Calu3 (cell line): ENCODE measurements at regions not wholly inside any gene's neighbourhood (a gene's known extent, or its start where the extent isn't known, plus 50 kb on each side); places are given as distances from the start of the nearest gene placed in this dataset.
A peak's percentile ranks its signal among the peaks of the same experiment; 100 is the strongest.
"Not testable (repeated sequence)": the region's sequence is repeated elsewhere in the genome, so short reads cannot be mapped to it uniquely, and the experiment has no call there.

ENCODE experiments used
- BruUV-seq: library from RNA; stranded (reverse); fragments of 400-500 nt; replicated peaks from 2 replicates; lab custom pipeline; 2021; lab: Mats Ljungman, UMichigan
- CTCF ChIA-PET: fragments of 300-600 bp; sonication (Branson Sonifier 250); formaldehyde crosslinking; loops from one replicate; lab custom pipeline; 2022; ENCODE audit warnings: antibody characterized with exemption; lab: Charles Lee
- DNase-seq: peaks from one replicate; pipeline ENCODE4 v3.0.0; 2022
- H3K27ac Mint-ChIP-seq: one replicate; pipeline ENCODE4 v1.8.0; 2022; ENCODE audit warnings: mixed read lengths; ENCODE audit not compliant: unreplicated experiment
- H3K27me3 Mint-ChIP-seq: one replicate; pipeline ENCODE4 v1.8.0; 2022; ENCODE audit warnings: mixed read lengths; ENCODE audit not compliant: unreplicated experiment
- H3K36me3 Mint-ChIP-seq: one replicate; pipeline ENCODE4 v1.8.0; 2022; ENCODE audit warnings: mild to moderate bottlenecking, moderate library complexity, mixed read lengths; ENCODE audit not compliant: insufficient read depth, unreplicated experiment
- H3K4me1 Mint-ChIP-seq: one replicate; pipeline ENCODE4 v1.8.0; 2022; ENCODE audit warnings: mild to moderate bottlenecking, low read depth, mixed read lengths; ENCODE audit not compliant: unreplicated experiment
- H3K4me3 Mint-ChIP-seq: one replicate; pipeline ENCODE4 v1.8.0; 2022; ENCODE audit warnings: mild to moderate bottlenecking, low read depth, moderate library complexity, mixed read lengths; ENCODE audit not compliant: unreplicated experiment
- H3K9me3 Mint-ChIP-seq: one replicate; pipeline ENCODE4 v1.8.0; 2022; ENCODE audit warnings: low read depth, mixed read lengths; ENCODE audit not compliant: unreplicated experiment
- CTCF ChIP-seq: fragments of 200-600 bp; IDR thresholded peaks from one replicate; pipeline ENCODE4 v1.8.0; 2022; ENCODE audit warnings: antibody characterized with exemption; ENCODE audit not compliant: unreplicated experiment
- intact Hi-C: fragments of 100-400 bp; cut with micrococcal nuclease; formaldehyde crosslinking; loops from one replicate; pipeline ENCODE4 v1.10.0; 2022; ENCODE audit not compliant: unreplicated experiment

GRCh38 chr5:115423541-115423940, 121.0 kb downstream of the FEM1C start:
- Mint-ChIP-seq H3K27me3 (no peaks in the 10 kb centered on the region), H3K4me3 (no peak overlapping the region), H3K27ac (peak overlapping the region; percentile 51), H3K36me3 (peaks cover 6% of the 10 kb centered on the region), H3K4me1 (peaks cover 44% of the 10 kb centered on the region), H3K9me3 (peaks cover 4% of the 10 kb centered on the region)
- CTCF ChIA-PET = interaction anchor here (0.6 to 1.1 kb wide), 3 partner anchors 43 to 151 kb away, joined by 3 to 5 read pairs (median 4); no protein-coding TSS in a partner anchor
- intact Hi-C loops = no loop called here
- peak; percentile 44 for DNase-seq
- TF ChIP-seq CTCF = no peak
- no TSS peak for BruUV-seq

- intact Hi-C loops = no loop called here
- CTCF ChIA-PET = interaction anchor here (0.6 to 1.1 kb wide), 4 partner anchors 43 to 151 kb away, joined by 3 to 5 read pairs (median 4); no protein-coding TSS in a partner anchor
- Mint-ChIP-seq H3K9me3 (peaks cover 4% of the 10 kb centered on the region), H3K4me3 (no peak overlapping the region), H3K27me3 (no peaks in the 10 kb centered on the region), H3K27ac (peak overlapping the region; percentile 51), H3K4me1 (peaks cover 48% of the 10 kb centered on the region), H3K36me3 (peaks cover 6% of the 10 kb centered on the region)
- no peak for TF ChIP-seq CTCF
- BruUV-seq = no TSS peak
- DNase-seq = no peak
Observed at GRCh38 chr5:115423051-115423450, 121.5 kb downstream of the FEM1C start.

- CTCF ChIA-PET = interaction anchor here (1.4 kb wide), 1 partner anchor 9 kb away, joined by 10 read pairs; no protein-coding TSS in a partner anchor
- DNase-seq, BruUV-seq, H3K4me3 Mint-ChIP-seq, H3K36me3 Mint-ChIP-seq, intact Hi-C loops, H3K27me3 Mint-ChIP-seq, H3K9me3 Mint-ChIP-seq: not testable (repeated sequence)
- H3K27ac Mint-ChIP-seq = peak overlapping the region; percentile 24
- peaks cover 69% of the 10 kb centered on the region for H3K4me1 Mint-ChIP-seq
Observed at GRCh38 chr5:115420812-115421211, 123.8 kb downstream of the FEM1C start.

GRCh38 chr5:115419846-115420585, 123.6 kb upstream of the CCDC112 start:
- peaks cover 77% of the 10 kb centered on the region for H3K4me1 Mint-ChIP-seq
- BruUV-seq = no TSS peak
- H3K36me3 Mint-ChIP-seq = peaks cover 14% of the 10 kb centered on the region
- intact Hi-C loops = loop anchor here (2.0 to 5.0 kb wide), 2 partner anchors 41 to 112 kb away; no protein-coding TSS in a partner anchor
- TF ChIP-seq CTCF = no peak
- CTCF ChIA-PET = interaction anchor here (1.0 to 1.4 kb wide), 3 partner anchors 10 to 40 kb away, joined by 3 to 10 read pairs (median 3); no protein-coding TSS in a partner anchor
- H3K27ac Mint-ChIP-seq = peak overlapping the region; percentile 46
- H3K27me3 Mint-ChIP-seq = no peaks in the 10 kb centered on the region
- no peak overlapping the region for H3K4me3 Mint-ChIP-seq
- DNase-seq = peak; percentile 65
- H3K9me3 Mint-ChIP-seq = peaks cover 4% of the 10 kb centered on the region

- H3K27me3 Mint-ChIP-seq = no peaks in the 10 kb centered on the region
- peaks cover 4% of the 10 kb centered on the region for H3K9me3 Mint-ChIP-seq
- peak overlapping the region; percentile 42 for H3K4me3 Mint-ChIP-seq
- intact Hi-C loops = loop anchor here (2.0 to 5.0 kb wide), 2 partner anchors 42 to 114 kb away; no protein-coding TSS in a partner anchor
- no peak for TF ChIP-seq CTCF
- CTCF ChIA-PET = no interaction called here
- peak overlapping the region; percentile 89 for H3K27ac Mint-ChIP-seq
- peaks cover 24% of the 10 kb centered on the region for H3K36me3 Mint-ChIP-seq
- peaks cover 89% of the 10 kb centered on the region for H3K4me1 Mint-ChIP-seq
- BruUV-seq = no TSS peak
- DNase-seq = no peak
Observed at GRCh38 chr5:115418788-115419187, 122.3 kb upstream of the CCDC112 start.
